ENCODE measurements at regions not wholly inside any gene's neighbourhood (a gene's known extent, or its start where the extent isn't known, plus 50 kb on each side); places are given as distances from the start of the nearest gene placed in this dataset.

- peak; percentile 45; the same call in 2 of the 3 replicates for ATAC-seq (ENCODE audit: low read depth)
- peak; percentile 32 for TF ChIP-seq CTCF (IDR thresholded peaks at IDR 0.05; ENCODE audit: poor library complexity, severe bottlenecking)
- H3K27me3 ChIP-seq (ENCODE audit: insufficient read depth, poor library complexity, severe bottlenecking) = no peaks in the 10 kb centered on the region
Measured at GRCh38 chr1:56409112-56409691, 170.2 kb downstream of the PLPP3 start.

GRCh38 chr1:56406821-56407220 is 172.5 kb downstream of the PLPP3 start:
- peaks cover 5% of the 10 kb centered on the region for H3K4me1 ChIP-seq (ENCODE audit: insufficient read depth, poor library complexity, severe bottlenecking)
- no peak for ATAC-seq (ENCODE audit: low read depth)

More at GRCh38 chr1:56409112-56409691, 170.2 kb downstream of the PLPP3 start:
- H3K9me3 ChIP-seq (ENCODE audit: severe bottlenecking) = no peaks in the 10 kb centered on the region
- no peak overlapping the region for H3K27ac ChIP-seq (ENCODE audit: poor library complexity, severe bottlenecking)
- DNase-seq (ENCODE audit: low spot score) = no peak
- no peak overlapping the region for H3K4me3 ChIP-seq (ENCODE audit: severe bottlenecking)
- no peaks in the 10 kb centered on the region for H3K36me3 ChIP-seq (ENCODE audit: low read depth)
- H3K4me1 ChIP-seq (ENCODE audit: insufficient read depth, poor library complexity, severe bottlenecking) = no peaks in the 10 kb centered on the region

GRCh38 chr1:56404561-56405030 is 174.8 kb downstream of the PLPP3 start:
- DNase-seq (ENCODE audit: low spot score) (no peak), ATAC-seq (ENCODE audit: low read depth) (no peak)
- no peaks in the 10 kb centered on the region for H3K27me3 ChIP-seq (ENCODE audit: insufficient read depth, poor library complexity, severe bottlenecking)
- TF ChIP-seq CTCF (IDR thresholded peaks at IDR 0.05; ENCODE audit: poor library complexity, severe bottlenecking) = no peak
- no peak overlapping the region for H3K27ac ChIP-seq (ENCODE audit: poor library complexity, severe bottlenecking)
- no peaks in the 10 kb centered on the region for H3K9me3 ChIP-seq (ENCODE audit: severe bottlenecking)
- no peaks in the 10 kb centered on the region for H3K36me3 ChIP-seq (ENCODE audit: low read depth)
- peaks cover 5% of the 10 kb centered on the region for H3K4me1 ChIP-seq (ENCODE audit: insufficient read depth, poor library complexity, severe bottlenecking)
- no peak overlapping the region for H3K4me3 ChIP-seq (ENCODE audit: severe bottlenecking)

More at GRCh38 chr1:56406821-56407220, 172.5 kb downstream of the PLPP3 start:
- Histone ChIP-seq H3K27ac (ENCODE audit: poor library complexity, severe bottlenecking) (no peak overlapping the region), H3K27me3 (ENCODE audit: insufficient read depth, poor library complexity, severe bottlenecking) (no peaks in the 10 kb centered on the region), H3K36me3 (ENCODE audit: low read depth) (no peaks in the 10 kb centered on the region), H3K4me3 (ENCODE audit: severe bottlenecking) (no peak overlapping the region), H3K9me3 (ENCODE audit: severe bottlenecking) (no peaks in the 10 kb centered on the region)
- TF ChIP-seq CTCF (IDR thresholded peaks at IDR 0.05; ENCODE audit: poor library complexity, severe bottlenecking) = no peak
- DNase-seq (ENCODE audit: low spot score) = no peak

GRCh38 chr1:56404066-56404465 is 175.3 kb downstream of the PLPP3 start:
- Histone ChIP-seq H3K27ac (ENCODE audit: poor library complexity, severe bottlenecking) (no peak overlapping the region), H3K27me3 (ENCODE audit: insufficient read depth, poor library complexity, severe bottlenecking) (no peaks in the 10 kb centered on the region), H3K9me3 (ENCODE audit: severe bottlenecking) (no peaks in the 10 kb centered on the region), H3K4me1 (ENCODE audit: insufficient read depth, poor library complexity, severe bottlenecking) (peaks cover 5% of the 10 kb centered on the region), H3K36me3 (ENCODE audit: low read depth) (no peaks in the 10 kb centered on the region), H3K4me3 (ENCODE audit: severe bottlenecking) (no peak overlapping the region)
- DNase-seq (ENCODE audit: low spot score) = no peak
- no peak for TF ChIP-seq CTCF (IDR thresholded peaks at IDR 0.05; ENCODE audit: poor library complexity, severe bottlenecking)
- no peak for ATAC-seq (ENCODE audit: low read depth)

GRCh38 chr1:56403321-56403720 is 176.0 kb downstream of the PLPP3 start:
- H3K4me1 ChIP-seq (ENCODE audit: insufficient read depth, poor library complexity, severe bottlenecking) = peaks cover 5% of the 10 kb centered on the region
- DNase-seq (ENCODE audit: low spot score) (no peak), ATAC-seq (ENCODE audit: low read depth) (peak; percentile 45; the same call in 2 of the 3 replicates)
- TF ChIP-seq CTCF (IDR thresholded peaks at IDR 0.05; ENCODE audit: poor library complexity, severe bottlenecking) = no peak
- H3K27me3 ChIP-seq (ENCODE audit: insufficient read depth, poor library complexity, severe bottlenecking) = no peaks in the 10 kb centered on the region
- H3K4me3 ChIP-seq (ENCODE audit: severe bottlenecking) = no peak overlapping the region
- no peaks in the 10 kb centered on the region for H3K36me3 ChIP-seq (ENCODE audit: low read depth)
- H3K27ac ChIP-seq (ENCODE audit: poor library complexity, severe bottlenecking) = no peak overlapping the region
- H3K9me3 ChIP-seq (ENCODE audit: severe bottlenecking) = no peaks in the 10 kb centered on the region

All from RWPE2 (cell line).